ENCODE measurements at regions not wholly inside any gene's neighbourhood (a gene's known extent, or its start where the extent isn't known, plus 50 kb on each side); places are given as distances from the start of the nearest gene placed in this dataset.
A peak's percentile ranks its signal among the peaks of the same experiment; 100 is the strongest.

DNA sequence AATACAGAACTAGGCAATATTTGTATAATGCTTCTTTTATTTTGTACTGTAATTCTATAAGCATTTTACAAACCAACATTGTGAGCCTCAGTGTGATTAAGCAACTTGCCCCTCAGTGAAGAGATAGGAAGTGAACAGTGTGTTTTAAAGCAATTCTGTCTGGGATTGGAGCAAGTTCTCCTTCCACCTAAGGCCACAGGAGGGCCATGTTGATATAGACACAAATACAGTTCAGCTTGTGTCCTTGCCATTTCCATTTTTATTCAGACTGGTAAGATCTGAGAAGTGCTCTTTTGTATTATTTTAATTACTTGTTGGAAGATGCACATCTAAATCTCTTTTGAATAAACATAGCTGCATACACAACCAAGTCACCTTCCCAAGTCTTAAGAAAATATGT lies 416.3 kb upstream of the COBL start:
- DNase-seq = no peak

DNA sequence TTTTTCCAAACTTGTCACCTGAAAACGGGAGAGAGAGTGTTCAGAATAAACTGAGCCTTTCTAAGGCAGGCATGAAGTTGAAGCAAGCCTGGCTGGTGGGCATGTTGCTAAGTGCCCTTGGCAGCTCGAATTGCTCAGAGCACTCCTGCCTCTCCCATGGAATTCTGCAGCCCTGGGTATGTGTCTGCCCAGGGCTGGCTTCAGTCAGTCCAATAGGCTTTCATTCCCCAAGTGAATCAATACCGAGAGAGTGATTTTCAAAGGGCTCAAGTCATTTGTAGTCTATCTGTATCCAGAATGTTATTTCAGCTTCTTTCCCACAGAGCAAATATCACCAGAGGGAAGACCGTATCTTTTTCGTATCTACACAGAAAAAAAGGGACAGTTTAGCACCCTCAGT lies 415.5 kb upstream of the COBL start:
- DNase-seq = no peak

DNA sequence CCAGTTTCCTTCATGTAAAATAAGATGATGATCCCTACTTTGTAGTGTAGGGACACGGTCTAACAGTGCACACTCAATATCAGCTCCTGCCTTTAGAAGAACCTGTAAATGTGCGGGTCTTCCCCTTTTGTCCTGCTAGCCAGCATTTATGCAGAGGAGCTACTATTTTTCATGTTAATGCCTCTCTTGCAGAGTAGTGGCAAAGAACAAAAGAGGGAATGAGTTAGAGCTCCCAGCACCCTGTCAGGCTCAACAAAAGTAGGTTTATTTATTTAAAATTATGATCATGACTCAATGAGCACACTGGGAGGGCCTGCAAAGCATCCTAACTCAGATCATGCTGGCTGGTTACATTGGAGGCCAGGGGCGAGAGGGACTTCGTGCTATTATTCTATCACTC lies 414.5 kb upstream of the COBL start:
- peak; percentile 10 for DNase-seq

DNA sequence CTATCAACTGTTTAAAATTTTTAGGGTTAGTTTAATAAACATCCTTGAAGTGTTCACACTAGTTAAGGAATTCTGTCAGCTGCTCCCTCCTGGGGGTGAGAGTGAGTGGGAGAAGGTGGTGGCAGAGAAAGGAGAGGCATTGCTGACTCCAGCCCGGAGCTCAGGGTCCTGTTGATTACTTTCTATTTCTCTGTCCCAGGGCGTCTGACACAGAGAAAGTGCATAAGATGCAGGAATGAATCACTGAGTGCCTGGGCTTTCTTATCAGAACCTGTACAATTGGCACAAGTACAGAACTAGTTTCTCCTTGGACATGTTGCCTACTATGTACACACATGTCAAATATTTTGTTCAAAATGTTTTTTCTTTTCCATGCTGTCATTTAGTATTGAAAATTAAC lies 410.8 kb upstream of the COBL start:
- no peak for DNase-seq

DNA sequence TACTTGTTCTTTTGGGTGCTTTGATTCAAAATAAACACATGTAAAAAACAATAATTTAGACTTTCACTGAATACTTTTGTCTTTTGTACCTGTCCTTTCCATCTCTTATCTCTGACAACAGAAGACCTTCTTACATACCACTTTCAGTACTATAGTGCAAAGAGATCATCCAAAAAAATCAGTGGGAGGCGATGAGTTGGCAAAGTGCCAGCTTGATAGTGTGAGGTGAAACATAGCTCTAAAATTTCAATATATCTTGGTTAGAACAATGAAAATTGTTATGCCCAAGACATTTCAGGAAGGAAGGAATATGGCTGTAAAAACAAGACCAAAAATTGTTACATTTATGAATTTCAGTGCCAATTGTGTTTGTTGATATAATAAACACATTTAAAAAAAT lies 390.2 kb upstream of the COBL start:
- DNase-seq = peak; percentile 32

DNA sequence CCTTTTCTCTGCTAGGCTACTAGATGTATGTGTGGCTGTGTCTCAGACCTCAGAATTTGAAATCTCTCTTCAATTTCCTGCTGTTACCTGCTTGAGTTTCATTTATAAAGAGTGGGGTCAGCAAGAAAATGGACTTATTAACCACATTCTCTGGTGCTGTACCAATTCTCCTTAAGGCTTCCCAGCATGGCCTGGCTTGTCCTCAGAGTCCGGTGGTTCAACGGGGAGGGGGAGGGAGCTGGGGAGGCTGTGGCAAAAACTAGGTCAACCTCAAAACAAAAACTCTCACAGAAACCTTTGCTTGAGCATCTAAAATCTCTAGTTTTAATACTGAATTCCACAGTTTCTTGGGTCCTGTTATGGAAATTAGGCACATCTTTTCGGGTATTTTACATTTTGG lies 389.1 kb upstream of the COBL start:
- DNase-seq = no peak

DNA sequence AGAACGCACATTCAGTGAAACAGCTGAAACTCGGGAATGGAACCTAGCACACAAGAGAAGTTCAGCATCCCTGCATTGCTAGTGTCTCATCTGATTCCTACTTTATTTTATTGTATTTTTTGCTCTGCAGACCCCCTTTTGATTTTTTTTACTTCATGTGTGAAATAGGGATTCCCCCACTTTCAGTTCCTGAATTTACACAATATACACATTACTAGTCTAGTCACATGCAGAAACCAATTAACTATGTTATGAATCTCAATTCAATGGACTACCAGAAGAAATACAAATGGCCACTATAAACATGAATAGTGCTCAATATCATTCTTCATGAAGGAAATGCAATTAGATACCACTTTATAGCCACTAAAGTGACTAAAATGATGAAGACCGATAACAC lies 386.1 kb upstream of the COBL start:
- DNase-seq = no peak

DNA sequence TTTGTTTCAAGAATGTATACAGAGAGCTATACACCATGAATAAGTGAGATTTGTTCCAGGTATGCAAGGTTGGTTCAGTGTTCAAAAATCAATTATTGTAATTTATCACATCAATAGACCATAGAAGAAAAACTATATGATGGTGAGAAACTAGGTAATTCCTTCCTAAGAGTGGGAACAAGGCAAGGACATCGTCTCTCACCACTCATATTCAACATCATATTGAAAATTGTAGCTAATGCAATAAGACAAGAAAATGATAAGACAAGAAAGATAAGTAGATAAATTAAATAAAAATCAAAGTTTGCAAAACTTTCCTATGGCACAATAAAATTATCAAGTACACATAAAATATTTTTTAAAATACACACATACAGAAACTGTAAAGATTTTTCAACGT lies 385.3 kb upstream of the COBL start:
- no peak for DNase-seq

DNA sequence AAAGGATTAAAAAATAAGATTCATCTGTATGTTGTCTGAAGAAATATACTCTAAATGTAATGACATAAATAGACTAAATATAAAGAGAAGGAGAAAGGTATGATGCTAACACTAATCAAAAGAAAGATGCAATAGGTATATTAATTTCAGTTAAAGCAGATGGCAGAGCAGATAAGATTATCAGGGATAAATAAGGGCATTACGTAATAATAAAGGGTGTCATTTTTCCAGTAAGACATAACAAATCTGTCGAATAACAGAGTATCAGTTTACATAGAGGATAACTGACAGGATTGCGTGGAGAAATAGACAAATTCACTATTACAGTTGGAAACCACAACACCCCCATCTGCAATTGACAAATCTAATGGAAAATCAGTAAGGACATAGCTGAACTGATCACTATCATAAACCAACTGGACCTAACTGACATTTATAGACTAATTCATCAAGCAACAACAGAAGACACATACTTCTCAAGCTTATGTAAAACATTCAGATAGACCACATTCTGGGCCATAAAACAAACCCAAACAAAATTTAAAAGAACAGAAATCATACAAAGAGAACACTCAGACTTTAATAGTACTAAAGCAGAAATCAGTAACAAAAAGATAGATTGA lies 384.1 kb upstream of the COBL start:
- DNase-seq = no peak

DNA sequence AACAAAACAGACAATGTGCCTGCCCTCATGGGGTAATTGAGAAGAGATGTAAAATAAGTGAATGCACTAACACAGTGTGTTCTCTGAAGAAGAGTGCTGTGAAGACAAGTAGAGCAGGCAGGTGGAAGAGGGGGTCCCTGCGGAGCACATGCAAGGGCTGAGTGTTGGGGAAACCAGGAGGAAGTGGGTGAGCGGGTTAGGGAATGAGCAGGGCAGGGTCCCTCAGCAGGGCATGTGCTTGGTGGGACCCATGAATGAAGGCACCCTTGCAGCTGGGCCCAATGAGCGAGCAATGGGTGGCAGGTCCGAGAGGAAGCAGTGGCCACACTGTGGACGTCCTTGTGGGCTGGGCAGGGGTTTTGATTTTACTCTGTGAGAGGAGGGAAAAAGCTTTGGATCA lies 376.6 kb upstream of the COBL start:
- DNase-seq = no peak

DNA sequence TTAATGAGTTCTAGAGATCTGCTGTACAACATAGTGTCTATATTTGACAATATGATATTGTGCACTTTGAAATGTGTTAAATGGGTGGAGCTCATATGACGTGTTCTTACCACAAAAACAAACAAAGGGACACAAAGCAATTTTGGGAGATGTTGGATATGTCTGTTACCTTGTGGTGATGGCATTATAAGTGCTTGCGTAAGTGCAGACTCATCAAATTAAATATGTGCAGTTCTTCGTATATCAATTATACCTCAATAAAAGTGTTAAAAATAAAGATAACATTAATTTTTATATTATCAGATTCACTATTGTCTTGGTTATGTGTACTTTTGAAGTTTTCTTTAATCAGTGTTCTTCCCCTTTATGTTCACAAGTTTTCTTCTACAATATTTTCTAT lies 372.9 kb upstream of the COBL start:
- DNase-seq = no peak

DNA sequence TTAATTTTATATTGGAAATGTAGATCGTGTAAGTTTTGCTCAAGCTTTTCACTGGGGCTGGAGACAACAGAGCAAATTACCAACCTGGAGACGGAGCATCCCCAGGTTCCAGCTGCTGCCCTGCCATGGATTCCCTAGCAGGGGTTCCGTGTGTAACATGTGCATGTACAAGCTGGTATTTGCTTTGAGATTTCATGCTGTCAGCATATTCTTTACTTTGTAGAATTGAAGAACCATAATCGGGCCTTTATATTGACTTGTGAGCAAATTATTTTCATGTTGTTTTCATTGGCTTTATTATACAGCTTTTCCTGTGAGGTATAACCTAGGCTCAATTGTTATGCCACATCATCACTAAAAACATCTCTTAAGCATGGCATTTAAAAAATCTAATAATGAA lies 369.2 kb upstream of the COBL start:
- no peak for DNase-seq

DNA sequence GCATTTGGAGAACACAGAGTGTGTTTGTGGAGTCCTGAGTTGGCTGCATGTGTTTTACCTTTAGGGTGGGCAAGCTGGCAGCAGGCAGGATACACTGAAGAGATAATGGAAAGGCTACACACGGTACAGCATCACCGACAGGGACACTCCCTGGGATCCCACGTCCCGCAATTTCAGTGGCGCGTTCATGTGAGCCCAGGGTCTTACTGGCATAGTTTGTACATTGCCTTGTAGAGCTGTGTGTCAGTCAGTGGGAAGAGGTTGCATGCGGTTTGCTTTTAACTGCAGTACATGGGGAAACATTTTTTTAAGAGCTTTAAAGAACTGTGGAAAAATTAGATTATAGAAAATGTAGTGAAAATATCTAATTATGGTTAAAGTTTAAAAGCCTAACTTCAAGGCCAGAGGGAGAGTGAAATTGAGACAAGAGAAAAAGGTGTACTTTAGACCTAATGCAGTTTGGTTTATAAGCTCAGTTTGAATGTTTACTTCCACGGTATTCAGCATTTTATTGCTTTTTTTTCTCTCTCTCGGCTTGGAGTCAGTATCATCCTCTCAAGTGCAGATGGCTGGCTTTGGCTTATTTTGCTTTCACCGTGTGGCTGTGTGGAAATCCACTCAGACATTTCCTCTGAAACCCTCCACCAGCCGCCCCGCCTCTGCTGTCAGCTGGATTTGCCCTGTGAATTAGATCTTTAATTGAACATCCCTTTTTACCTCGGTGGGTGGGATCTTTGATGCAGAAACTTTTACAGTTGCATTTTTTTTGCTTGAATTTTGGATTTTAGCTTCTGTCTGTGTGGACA lies 364.2 kb upstream of the COBL start:
- DNase-seq = no peak

DNA sequence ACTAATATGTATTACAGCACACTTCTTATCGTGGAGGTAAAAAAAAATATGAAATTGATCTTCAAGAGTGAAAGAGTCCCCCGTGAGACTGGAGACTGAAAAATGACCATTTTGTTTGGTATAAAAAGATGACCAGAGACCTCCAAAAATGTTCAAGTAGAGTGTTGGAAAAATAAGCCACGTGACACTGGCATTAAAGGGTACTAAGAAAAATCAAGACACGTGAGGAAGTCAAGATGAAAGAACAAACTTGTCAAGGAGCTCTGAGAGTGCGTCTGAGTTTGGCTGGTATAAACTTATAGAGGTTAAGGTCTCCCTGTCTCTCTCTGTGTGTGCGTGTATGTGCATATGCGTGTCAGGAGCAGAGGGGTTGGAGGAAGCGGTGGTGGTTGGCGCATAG lies 362.7 kb upstream of the COBL start:
- DNase-seq = no peak

DNA sequence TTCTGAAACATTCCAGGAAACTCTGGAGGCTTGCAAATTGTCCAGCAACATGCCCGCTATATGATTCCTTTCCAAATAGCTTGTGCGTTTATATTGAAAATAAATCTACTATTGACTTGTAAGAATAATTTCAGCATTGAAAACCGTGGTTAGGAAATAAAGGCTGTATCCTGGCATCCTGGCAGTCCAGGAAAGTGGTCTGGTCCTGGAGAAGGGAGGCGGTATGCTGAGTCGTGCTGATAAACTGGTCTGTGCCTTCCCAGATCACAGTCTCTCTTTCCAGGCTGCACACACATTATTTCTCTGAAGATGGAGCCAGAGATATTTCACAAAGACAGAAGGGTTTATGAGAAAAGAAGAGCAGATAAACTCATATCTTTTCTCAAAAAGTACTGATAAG lies 350.1 kb upstream of the COBL start:
- DNase-seq = no peak

DNA sequence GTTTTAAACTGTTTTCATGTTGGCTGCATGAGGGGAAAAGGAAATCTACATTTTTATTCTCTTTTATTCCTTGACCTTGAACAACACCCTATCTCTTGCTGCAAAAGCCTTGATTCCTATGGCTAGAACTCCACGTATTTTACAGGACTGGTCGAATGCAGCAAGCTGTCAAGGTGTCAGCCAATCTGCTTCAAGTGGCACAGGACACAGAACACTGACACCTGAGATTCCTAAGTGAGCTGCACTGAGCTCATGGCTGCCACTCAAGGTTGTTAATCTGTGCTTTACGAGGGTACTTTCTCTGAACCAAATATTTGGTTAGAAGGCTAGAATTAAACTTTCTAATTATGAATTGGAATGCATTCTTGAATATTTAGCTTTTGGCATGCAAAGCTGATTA lies 349.7 kb upstream of the COBL start:
- no peak for DNase-seq

DNA sequence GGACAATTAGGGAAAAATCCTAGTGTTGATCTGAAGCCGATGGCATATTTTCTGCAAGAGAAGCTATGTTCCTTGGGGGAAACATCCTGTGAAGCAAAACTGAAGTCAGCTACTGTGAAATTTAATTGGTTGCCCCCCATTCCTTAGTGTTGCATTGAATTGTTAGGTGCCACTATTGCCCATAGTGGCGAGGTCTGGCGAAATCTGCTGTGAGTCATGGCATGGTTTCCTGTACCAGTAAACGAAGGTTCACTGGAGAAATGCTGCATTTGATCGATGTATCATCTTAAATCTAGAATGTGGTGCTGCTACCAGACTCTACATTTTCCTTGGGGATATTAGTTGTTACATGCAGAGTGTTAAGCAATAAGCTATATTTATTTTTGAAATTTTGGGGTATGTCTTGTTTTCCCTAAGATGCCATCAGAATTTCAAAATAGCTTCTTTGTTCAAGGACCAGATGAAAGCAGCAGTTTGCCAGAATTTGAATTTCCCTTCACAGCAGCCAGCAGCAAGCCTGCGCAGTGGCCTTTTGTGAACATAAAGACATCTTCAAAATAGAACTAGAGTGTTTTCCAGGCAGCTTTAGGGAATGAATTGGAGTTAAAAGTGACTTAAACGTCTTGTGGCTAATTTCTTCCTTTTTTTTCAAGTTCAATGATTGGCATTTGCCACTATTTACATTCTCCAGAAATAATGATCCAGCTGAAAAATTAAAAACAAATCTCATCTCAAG lies 348.6 kb upstream of the COBL start:
- no peak for DNase-seq

DNA sequence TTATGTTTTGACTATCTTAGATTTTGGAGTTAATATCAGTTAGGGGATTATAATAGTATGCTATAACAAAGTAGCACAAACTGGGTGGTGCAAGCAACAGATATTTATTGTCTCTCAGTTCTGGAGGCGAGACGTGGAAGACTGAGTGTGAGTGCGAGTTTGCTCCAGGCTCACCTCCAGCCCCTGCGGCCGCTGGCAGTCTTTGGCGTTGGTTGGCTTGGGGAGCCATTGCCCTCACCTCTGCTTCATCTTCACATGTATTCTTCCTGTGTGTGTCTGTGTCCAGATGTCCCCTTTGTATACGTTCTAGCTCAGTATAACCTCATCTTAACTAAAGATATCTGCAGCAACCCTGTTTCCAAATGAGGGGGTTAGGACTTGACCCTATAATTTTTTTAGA lies 343.9 kb upstream of the COBL start:
- DNase-seq = no peak

DNA sequence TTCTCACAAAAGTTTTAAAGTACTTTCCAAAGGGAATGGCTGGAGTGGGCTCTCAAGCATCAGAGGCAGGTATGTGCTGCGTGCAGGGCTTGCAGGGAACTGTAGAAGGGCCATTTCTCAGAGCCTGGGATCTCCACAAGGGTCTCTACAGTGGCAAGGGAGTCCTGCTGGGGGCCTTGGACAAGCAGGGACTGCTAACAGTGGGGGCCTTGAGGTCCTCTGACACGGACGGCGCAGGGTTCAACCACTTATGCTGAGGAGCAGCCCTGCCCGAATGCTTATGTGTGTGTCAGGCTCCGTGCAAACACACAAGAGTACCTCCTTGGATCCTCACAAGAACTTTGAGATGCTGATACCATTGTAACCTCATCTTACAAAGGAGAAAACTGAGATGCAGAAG lies 342.1 kb upstream of the COBL start:
- no peak for DNase-seq

DNA sequence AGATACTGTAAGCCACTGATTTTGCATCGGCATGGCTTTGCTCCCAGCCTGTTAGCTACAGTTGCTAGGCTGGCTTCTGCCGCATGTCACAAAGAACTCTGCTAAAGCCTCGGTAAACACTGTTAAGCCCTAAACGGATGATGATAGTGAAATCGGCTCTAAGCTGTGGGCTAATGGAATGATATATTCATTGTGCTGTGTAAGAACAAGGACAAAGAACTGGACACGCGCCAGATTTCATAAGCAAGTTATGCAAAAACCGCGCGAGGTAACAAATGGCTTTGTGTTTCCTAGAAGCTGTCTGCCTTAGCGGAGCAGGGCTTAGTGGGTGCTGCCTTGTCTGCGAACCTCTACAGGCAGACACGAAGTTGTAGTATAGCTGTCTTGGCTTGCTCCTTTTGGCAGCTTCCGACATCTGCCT lies 331.3 kb upstream of the COBL start:
- peak; percentile 71 for DNase-seq

DNA sequence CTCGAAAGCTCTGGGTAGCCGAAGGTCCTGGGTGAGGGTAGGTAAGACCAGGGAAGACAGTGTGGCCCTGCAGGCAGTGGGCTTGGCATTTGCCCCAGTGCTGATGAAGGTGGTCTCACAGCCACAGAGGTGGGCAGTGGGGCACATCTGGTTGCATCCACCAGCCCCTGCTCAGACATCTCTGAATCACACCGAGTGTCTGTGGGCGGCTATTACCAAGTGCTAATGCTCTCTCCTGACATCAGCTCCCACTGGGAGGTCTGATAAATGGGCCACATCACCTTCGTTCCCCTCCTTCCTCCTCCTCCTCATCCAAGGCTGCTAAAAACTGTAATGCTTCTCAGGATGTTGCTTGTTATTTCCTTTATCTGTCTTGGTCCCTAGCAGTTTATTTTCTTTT lies 330.9 kb upstream of the COBL start:
- DNase-seq = no peak

DNA sequence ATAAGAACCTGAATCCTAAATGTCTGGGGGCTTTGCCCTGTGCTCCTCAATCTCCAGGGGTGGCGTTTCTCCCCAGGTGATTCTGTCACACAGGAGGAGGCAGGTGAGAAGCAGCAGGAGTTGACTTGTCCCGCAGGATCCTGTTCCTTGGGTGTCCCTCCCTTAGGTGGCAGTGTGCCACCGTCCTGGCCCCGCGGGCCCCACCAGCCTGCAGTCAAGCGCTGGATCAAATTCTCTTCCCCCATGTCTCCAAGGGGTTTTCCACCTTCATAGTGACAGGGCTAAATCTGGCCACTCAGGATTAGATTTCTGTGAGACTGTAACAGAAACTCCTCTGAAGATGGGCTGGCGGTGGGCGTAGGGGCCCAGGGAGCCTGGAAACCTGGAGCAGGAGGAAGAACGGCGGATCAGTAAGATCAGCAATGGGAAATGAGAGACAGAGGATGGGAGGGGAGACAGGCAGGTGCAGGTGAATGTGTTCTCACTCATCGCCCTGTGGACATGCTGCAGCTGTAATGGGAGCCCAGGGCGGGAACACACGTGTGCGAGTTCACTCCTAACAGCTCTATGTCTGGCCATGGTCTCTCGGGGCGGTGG lies 329.2 kb upstream of the COBL start:
- DNase-seq = no peak

DNA sequence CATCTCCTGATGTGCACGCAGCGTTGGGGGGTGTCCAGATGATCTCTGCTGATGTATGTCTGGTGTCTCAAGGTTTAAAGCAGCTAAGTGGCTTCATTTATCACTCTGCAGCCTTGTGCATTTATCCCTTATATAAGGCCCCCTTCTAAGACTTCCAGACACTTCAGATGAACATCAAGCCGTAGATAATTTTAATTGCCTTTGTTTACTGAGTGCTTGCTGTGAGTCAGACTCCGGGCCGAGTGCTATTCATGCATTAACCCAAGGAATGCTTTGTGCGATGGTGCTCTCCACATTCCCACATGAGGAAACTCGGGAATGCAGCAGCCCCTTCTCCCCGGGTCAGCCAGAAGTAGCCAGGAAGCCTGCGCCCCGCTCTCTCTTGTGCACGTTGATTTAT lies 328.6 kb upstream of the COBL start:
- DNase-seq = no peak

DNA sequence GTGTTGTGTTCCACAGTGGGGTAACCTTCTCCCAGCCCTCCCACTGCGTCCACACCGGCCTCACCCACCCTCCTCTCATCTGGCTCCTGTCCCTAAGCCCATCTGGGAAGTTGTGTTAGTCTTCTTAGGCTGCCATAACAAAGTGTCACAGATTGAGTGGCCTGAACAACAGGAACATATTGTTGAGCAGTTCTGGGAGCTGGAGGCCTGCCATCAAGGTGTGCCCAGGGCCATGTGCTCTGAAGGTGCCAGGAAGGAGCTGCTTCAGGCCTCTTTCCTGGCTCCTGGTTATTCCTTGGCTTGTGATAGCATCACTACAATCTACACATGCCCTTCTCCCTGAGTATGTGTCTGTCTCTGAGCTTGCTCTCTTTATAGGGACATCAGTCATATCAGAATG lies 327.6 kb upstream of the COBL start:
- no peak for DNase-seq
